Endothelial cell (in vitro differentiated cells): ENCODE measurements at regions not wholly inside any gene's neighbourhood (a gene's known extent, or its start where the extent isn't known, plus 50 kb on each side); places are given as distances from the start of the nearest gene placed in this dataset.

ENCODE experiments used
- DNase-seq: peaks from one replicate; pipeline ENCODE4 v3.0.0; 2021; ENCODE audit warnings: low spot score
- H3K27ac Mint-ChIP-seq: one replicate; pipeline ENCODE4 v1.8.0; 2021; ENCODE audit warnings: mixed read lengths, inconsistent platforms; ENCODE audit not compliant: unreplicated experiment
- H3K27me3 Mint-ChIP-seq: one replicate; pipeline ENCODE4 v1.8.0; 2021; ENCODE audit warnings: mild to moderate bottlenecking, moderate library complexity, mixed read lengths, inconsistent platforms; ENCODE audit not compliant: unreplicated experiment
- H3K36me3 Mint-ChIP-seq: one replicate; pipeline ENCODE4 v1.8.0; 2021; ENCODE audit warnings: mild to moderate bottlenecking, low read depth, mixed read lengths, inconsistent platforms; ENCODE audit not compliant: unreplicated experiment
- H3K4me1 Mint-ChIP-seq: one replicate; pipeline ENCODE4 v1.8.0; 2021; ENCODE audit warnings: mild to moderate bottlenecking, mixed read lengths, inconsistent platforms; ENCODE audit not compliant: unreplicated experiment
- H3K4me3 Mint-ChIP-seq: one replicate; pipeline ENCODE4 v1.8.0; 2021; ENCODE audit warnings: mild to moderate bottlenecking, mixed read lengths, inconsistent platforms; ENCODE audit not compliant: unreplicated experiment
- H3K9me3 Mint-ChIP-seq: one replicate; pipeline ENCODE4 v1.8.0; 2021; ENCODE audit warnings: mixed read lengths, inconsistent platforms; ENCODE audit not compliant: unreplicated experiment
- CTCF ChIP-seq: fragments of 200-600 bp; sonication (generic); IDR thresholded peaks from one replicate; pipeline ENCODE4 v1.5.0; 2021; ENCODE audit warnings: antibody characterized with exemption; ENCODE audit not compliant: unreplicated experiment

GRCh38 chr13:84446972-84447639 is 564.8 kb upstream of the SLITRK1 start:
- Mint-ChIP-seq H3K9me3 (no peaks in the 10 kb centered on the region), H3K27ac (no peak overlapping the region), H3K27me3 (peaks cover 3% of the 10 kb centered on the region), H3K36me3 (no peaks in the 10 kb centered on the region), H3K4me1 (no peaks in the 10 kb centered on the region), H3K4me3 (no peak overlapping the region)
- TF ChIP-seq CTCF, result no peak
- DNase-seq, result no peak

- no peak overlapping the region for H3K27ac Mint-ChIP-seq
- H3K9me3 Mint-ChIP-seq, result no peaks in the 10 kb centered on the region
- peaks cover 3% of the 10 kb centered on the region for H3K27me3 Mint-ChIP-seq
- H3K36me3 Mint-ChIP-seq, result no peaks in the 10 kb centered on the region
- H3K4me1 Mint-ChIP-seq, result no peaks in the 10 kb centered on the region
- DNase-seq, result no peak
- H3K4me3 Mint-ChIP-seq, result no peak overlapping the region
- TF ChIP-seq CTCF, result no peak
Observed at GRCh38 chr13:84445776-84446175, 563.5 kb upstream of the SLITRK1 start.

- no peak overlapping the region for H3K27ac Mint-ChIP-seq
- H3K4me1 Mint-ChIP-seq, result no peaks in the 10 kb centered on the region
- DNase-seq, result no peak
Observed at GRCh38 chr13:84443463-84443862, 561.2 kb upstream of the SLITRK1 start.

GRCh38 chr13:84439108-84439507 is 556.8 kb upstream of the SLITRK1 start:
- no peak for TF ChIP-seq CTCF
- H3K9me3 Mint-ChIP-seq, result no peaks in the 10 kb centered on the region
- H3K4me1 Mint-ChIP-seq, result no peaks in the 10 kb centered on the region
- no peaks in the 10 kb centered on the region for H3K27me3 Mint-ChIP-seq
- no peak overlapping the region for H3K4me3 Mint-ChIP-seq
- H3K36me3 Mint-ChIP-seq, result no peaks in the 10 kb centered on the region
- no peak overlapping the region for H3K27ac Mint-ChIP-seq
- DNase-seq, result no peak

More at GRCh38 chr13:84443463-84443862, 561.2 kb upstream of the SLITRK1 start:
- Mint-ChIP-seq H3K36me3 (no peaks in the 10 kb centered on the region), H3K9me3 (no peaks in the 10 kb centered on the region), H3K4me3 (no peak overlapping the region), H3K27me3 (peaks cover 3% of the 10 kb centered on the region)
- TF ChIP-seq CTCF, result no peak

- H3K4me1 Mint-ChIP-seq, result no peaks in the 10 kb centered on the region
- H3K27ac Mint-ChIP-seq, result no peak overlapping the region
- no peaks in the 10 kb centered on the region for H3K36me3 Mint-ChIP-seq
- H3K9me3 Mint-ChIP-seq, result no peaks in the 10 kb centered on the region
- no peaks in the 10 kb centered on the region for H3K27me3 Mint-ChIP-seq
- TF ChIP-seq CTCF, result no peak
- H3K4me3 Mint-ChIP-seq, result no peak overlapping the region
- DNase-seq, result no peak
Observed at GRCh38 chr13:84433024-84433423, 550.8 kb upstream of the SLITRK1 start.
